ENCODE measurements at regions not wholly inside any gene's neighbourhood (a gene's known extent, or its start where the extent isn't known, plus 50 kb on each side); places are given as distances from the start of the nearest gene placed in this dataset.
A peak's percentile ranks its signal among the peaks of the same experiment; 100 is the strongest.

DNA sequence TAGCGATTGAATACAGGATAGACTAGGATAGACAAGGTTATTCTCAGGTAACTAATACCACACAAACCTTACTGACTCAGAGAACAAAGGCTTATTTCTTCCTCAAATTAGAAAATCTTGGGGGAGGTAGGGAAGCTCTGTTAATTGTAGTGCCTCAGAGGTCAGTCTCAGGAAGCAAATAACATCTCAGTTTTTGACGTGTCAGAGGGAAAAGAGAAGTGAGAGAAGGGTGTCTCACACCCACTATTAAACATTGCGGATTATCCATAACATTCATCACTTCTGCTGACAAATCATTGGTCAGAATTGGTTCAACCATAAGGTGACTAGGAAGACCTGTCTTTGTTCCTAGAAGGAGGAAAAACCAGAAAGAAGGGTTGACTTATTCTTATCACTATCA is 579.4 kb upstream of the MIR17HG start:
- in situ Hi-C loops (cut with MboI; ENCODE audit: low pct_unique_long_range_greater_than_20kb in 2 of 9, low sequenced_read_pairs in 9 of 9, unreplicated experiment in 9 of 9), result no loop called here
- 16 to 100% (median 94%) methylated on average over 1 to 3 of the region's 3 CpGs; no CpG with 5 or more reads in 1 of the 10 experiments for WGBS, 10 experiments
- Histone ChIP-seq H3K4me1 (replicated peaks in 1 of 2) (peaks cover 5% of the 10 kb centered on the region in 2 donors), H3K27ac (no peak overlapping the region), H3K4me3 (no peak overlapping the region)
- ATAC-seq (replicated peaks in 6 of 8), result no peak

DNA sequence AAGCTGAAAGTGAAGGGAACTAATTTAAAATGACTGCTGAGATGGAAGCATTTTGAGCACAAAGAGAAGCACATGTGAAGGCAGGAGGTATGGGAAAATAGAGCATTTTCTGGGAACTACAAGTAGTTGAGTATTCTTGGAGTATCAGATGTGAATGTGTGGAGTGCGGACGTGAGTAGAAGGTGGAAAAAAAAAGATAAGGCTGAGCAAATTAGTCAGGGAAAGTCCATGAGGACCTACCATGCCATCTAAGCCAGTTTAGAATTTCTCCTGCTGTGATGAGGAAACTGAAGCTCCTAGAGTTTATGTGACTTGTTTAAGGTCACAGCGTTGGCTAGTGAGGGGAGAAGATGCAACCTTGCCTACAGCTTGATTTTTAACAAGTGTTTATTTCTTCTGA is 578.1 kb upstream of the MIR17HG start:
- no peak overlapping the region for H3K4me3 ChIP-seq
- H3K27ac ChIP-seq, result no peak overlapping the region
- peaks cover 0 to 15% of the 10 kb centered on the region in 2 donors for H3K4me1 ChIP-seq (replicated peaks in 1 of 2)
- ATAC-seq (replicated peaks in 6 of 8), result no peak
- in situ Hi-C loops (cut with MboI; ENCODE audit: low pct_unique_long_range_greater_than_20kb in 2 of 9, low sequenced_read_pairs in 9 of 9, unreplicated experiment in 9 of 9), result no loop called here
- 0 to 100% (median 84%) methylated on average over 1 to 3 of the region's 3 CpGs; no CpG with 5 or more reads in 2 of the 10 experiments for WGBS, 10 experiments

DNA sequence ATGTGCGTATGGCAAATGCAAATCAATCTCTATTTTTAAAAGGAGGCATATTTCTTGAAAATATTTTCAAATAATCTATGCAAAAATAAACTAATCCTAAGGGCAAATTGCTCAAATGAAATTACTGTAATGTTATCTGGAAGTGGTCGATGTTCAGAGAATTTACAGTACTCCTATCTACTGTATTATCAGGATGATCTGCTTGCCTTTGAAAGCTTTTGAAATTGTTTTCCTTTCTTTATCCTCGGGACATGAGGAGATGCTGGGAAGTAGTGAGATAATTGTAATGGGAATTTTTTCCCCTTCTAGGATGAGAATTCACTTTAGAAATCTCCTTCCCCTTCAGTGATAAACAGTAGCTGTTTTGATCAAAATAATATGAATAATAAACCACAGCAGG is 577.2 kb upstream of the MIR17HG start:
- 10 to 100% (median 57%) methylated on average over 1 to 3 of the region's 3 CpGs for WGBS, 10 experiments

DNA sequence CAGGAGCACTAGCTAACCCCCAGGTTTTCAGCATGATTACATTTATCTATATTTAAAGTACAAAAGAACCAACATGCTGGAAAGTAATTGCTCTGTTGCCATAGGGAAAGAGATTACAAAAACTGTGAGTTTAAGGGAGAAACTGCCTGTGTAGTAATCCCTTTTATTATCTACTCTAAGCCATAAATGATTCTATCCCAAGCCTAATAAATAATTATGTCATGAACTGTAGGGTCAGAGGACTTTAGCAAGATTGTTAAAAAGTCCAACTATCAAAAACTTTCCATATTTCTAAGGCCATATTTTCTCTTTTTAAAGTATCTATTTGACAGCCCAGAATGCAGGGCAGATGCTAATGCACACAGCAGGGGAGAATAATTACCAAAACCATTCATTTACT is 573.8 kb upstream of the MIR17HG start:
- H3K4me1 ChIP-seq (replicated peaks in 1 of 2), result peaks cover 0 to 15% of the 10 kb centered on the region in 2 donors
- H3K4me3 ChIP-seq, result no peak overlapping the region
- in situ Hi-C loops (cut with MboI; ENCODE audit: low pct_unique_long_range_greater_than_20kb in 2 of 9, low sequenced_read_pairs in 9 of 9, unreplicated experiment in 9 of 9), result no loop called here
- no peak for ATAC-seq (replicated peaks in 6 of 8)
- no peak overlapping the region for H3K27ac ChIP-seq

More for the DNA sequence above, 577.2 kb upstream of the MIR17HG start:
- H3K4me3 ChIP-seq, result no peak overlapping the region
- H3K4me1 ChIP-seq (replicated peaks in 1 of 2), result peaks cover 0 to 15% of the 10 kb centered on the region in 2 donors
- in situ Hi-C loops (cut with MboI; ENCODE audit: low pct_unique_long_range_greater_than_20kb in 2 of 9, low sequenced_read_pairs in 9 of 9, unreplicated experiment in 9 of 9), result no loop called here
- no peak for ATAC-seq (replicated peaks in 6 of 8)
- H3K27ac ChIP-seq, result no peak overlapping the region

DNA sequence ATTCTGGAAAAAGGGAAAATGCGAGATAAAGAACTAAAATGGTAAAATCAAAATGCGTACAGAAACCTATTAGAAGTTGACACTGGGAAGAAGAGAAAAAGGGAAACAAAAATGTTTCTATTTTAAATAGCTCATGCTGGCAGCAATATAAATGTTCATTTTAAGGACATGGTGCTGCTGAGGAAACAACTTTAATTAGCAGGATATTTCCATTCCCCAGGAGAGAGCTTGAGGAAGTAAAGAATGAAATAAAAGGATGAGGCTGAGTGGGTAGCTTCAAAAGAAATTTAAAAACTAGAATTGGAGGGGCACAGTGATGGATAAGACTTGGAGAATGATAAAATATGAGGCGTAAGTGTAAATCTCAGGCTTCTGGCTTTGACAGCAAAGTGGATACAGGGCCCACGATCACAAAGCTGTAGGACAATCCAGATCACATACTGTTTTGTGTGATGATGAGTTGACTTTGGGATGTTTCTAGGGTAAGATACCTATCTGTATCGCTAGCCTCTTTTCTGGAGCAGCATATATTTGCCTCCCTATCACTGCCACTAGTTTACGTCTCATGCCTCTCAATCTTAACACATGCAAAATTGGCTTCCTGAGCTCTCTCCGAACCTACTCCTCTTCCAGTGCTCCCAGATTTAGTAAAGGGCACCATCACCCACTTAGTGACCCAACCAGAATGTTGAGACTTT is 571.3 kb upstream of the MIR17HG start:
- WGBS, 10 experiments, result 55 to 100% (median 94%) methylated on average over 1 to 7 of the region's 7 CpGs
- no peak for ATAC-seq (replicated peaks in 6 of 8)
- no peak overlapping the region for H3K4me3 ChIP-seq
- H3K27ac ChIP-seq, result no peak overlapping the region
- in situ Hi-C loops (cut with MboI; ENCODE audit: low pct_unique_long_range_greater_than_20kb in 2 of 9, low sequenced_read_pairs in 9 of 9, unreplicated experiment in 9 of 9), result no loop called here
- H3K4me1 ChIP-seq (replicated peaks in 1 of 2), result peaks cover 0 to 15% of the 10 kb centered on the region in 2 donors

DNA sequence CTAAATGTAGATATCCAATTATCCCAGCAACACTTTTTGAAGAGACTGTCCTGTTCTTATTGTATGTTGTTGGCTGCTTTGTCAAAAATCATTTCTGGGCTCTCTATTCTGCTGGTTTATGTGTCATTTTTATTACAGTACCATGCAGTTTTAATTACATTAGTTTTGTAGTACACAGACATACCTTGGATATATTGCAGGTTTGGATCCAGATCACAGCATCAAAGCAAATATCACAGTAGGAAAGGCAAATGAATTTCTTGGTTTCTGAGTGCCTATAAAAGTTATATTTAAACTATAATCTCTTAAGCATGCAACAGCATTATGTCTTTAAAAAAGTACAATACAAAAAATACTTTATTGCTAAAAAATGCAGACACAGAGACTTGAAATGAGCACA is 564.2 kb upstream of the MIR17HG start:
- no peak overlapping the region for H3K27ac ChIP-seq
- in situ Hi-C loops (cut with MboI; ENCODE audit: low pct_unique_long_range_greater_than_20kb in 2 of 9, low sequenced_read_pairs in 9 of 9, unreplicated experiment in 9 of 9), result no loop called here

DNA sequence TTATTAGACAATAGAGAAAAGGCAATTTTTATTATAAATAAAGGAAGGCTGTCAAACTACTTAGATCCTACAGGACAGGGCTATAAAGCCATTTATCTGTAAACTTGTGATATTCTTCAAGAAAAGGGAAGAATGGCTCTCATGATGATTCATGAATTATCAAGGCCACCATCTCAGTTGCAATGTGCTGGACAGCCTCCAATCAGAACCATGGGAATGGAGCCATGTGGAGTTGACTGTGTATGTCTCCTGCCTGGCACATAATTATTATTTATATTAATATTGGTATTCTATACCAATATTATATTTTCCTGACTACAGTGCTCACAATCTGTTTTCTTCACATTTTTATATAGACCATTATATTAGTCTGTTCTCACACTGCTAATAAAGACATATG is 560.5 kb upstream of the MIR17HG start:
- Histone ChIP-seq H3K27ac (no peak overlapping the region), H3K4me3 (no peak overlapping the region), H3K4me1 (replicated peaks in 1 of 2) (no peaks in the 10 kb centered on the region)
- in situ Hi-C loops (cut with MboI; ENCODE audit: low pct_unique_long_range_greater_than_20kb in 2 of 9, low sequenced_read_pairs in 9 of 9, unreplicated experiment in 9 of 9), result no loop called here
- ATAC-seq (replicated peaks in 6 of 8), result no peak

More for the DNA sequence above, 564.2 kb upstream of the MIR17HG start:
- no peak overlapping the region for H3K4me3 ChIP-seq
- no peak for ATAC-seq (replicated peaks in 6 of 8)
- H3K4me1 ChIP-seq (replicated peaks in 1 of 2), result no peaks in the 10 kb centered on the region

DNA sequence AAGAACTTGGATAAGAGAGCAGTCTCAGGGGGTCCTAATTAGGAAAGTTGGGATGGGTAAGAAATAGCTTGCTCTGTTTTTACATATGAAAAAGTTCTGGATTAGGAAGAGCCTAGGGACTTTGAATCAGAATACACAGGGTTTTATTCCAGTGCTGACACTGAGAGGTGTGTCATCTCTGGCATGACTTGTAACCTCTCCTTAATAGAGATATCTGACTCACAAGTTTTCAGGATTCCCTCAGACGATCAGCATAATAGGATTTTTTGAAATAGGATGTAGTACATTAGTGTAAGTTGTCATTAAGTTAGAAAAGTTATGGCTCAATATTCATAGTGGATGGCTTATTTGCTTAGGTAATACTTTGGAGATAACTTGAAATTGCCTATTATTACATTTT is 555.2 kb upstream of the MIR17HG start:
- Histone ChIP-seq H3K4me3 (no peak overlapping the region), H3K4me1 (replicated peaks in 1 of 2) (no peaks in the 10 kb centered on the region), H3K27ac (no peak overlapping the region)
- in situ Hi-C loops (cut with MboI; ENCODE audit: low pct_unique_long_range_greater_than_20kb in 2 of 9, low sequenced_read_pairs in 9 of 9, unreplicated experiment in 9 of 9), result no loop called here
- 9 to 50% (median 33%) methylated on average over 1 of the region's 1 CpG; no CpG with 5 or more reads in 5 of the 10 experiments for WGBS, 10 experiments
- peak in 2 of 8 experiments; percentile 93 to 94 for ATAC-seq (replicated peaks in 6 of 8)

DNA sequence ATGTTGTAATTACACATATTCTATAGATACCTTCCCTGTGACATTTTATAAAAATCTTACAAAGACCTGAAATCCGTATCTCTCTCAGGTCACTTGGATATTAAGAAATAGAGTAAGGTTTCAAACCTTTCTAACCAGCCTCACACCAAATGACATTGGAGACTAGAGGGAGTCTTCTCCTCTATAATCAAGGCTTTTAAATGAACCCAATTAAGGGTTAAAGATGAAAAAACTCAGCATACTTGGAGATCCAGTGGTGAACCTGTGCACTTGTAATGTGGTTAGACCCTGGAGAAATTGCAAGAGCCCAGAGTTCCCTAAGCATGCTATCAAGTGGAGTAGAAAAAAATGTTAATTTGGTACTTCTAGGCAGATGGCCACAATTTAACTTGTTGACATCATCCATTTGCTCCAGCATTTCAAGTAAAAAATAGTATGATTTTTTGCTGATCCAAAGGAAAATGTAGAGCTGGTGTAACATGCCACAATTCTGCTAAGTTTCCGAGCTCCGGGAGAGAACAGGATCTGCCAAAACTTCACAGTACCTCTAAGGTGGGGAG is 554.1 kb upstream of the MIR17HG start:
- ATAC-seq (replicated peaks in 6 of 8), result no peak
- Histone ChIP-seq H3K4me3 (no peak overlapping the region), H3K4me1 (replicated peaks in 1 of 2) (no peaks in the 10 kb centered on the region), H3K27ac (no peak overlapping the region)
- 0 to 100% (median 85%) methylated on average over 1 to 3 of the region's 3 CpGs for WGBS, 10 experiments
- in situ Hi-C loops (cut with MboI; ENCODE audit: low pct_unique_long_range_greater_than_20kb in 2 of 9, low sequenced_read_pairs in 9 of 9, unreplicated experiment in 9 of 9), result no loop called here

DNA sequence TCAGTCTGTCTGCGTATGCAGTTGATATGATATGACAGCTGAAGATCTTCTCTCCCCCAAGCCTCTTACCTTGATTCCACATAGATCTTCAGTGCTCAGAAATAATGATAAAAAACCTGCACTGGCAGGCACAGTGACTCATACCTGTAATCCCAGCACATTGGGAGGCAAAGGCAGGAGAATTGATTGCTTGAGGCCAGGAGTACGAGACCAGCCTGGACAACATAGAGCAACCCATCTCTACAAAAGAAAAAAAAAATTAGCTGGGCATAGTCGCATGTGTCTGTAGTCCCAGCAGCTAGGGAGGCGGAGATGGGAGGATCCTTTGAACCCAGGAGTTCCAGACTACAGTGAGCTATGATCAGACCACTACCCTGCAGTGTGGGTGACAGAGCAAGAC is 551.0 kb upstream of the MIR17HG start:
- ATAC-seq (replicated peaks in 6 of 8), result peak in 2 of 8 experiments; percentile 10 to 61
- Histone ChIP-seq H3K4me3 (no peak overlapping the region), H3K4me1 (replicated peaks in 1 of 2) (no peaks in the 10 kb centered on the region), H3K27ac (no peak overlapping the region)
- in situ Hi-C loops (cut with MboI; ENCODE audit: low pct_unique_long_range_greater_than_20kb in 2 of 9, low sequenced_read_pairs in 9 of 9, unreplicated experiment in 9 of 9), result no loop called here
- 50 to 100% (median 80%) methylated on average over 1 to 4 of the region's 4 CpGs for WGBS, 10 experiments

DNA sequence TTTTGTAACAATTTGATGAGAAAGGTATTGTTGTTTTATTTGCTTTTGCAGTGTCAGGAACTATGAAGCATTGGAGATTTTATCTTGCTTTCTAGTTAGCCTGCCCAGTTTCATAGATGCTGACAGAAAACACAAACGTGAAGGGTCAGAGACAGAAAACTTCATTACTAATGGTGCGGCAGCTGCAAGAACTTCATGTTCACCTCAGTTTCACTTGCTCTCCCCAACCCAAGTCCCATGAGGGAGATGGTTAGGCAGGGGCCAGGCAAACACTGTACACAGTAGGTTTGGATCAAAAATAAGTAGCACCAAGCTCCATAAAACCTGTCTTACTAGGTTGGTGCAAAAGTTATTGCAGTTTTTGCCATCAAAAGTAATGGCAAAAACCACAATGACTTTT is 550.2 kb upstream of the MIR17HG start:
- no peak overlapping the region for H3K27ac ChIP-seq
- WGBS, 10 experiments, result 75 to 100% (median 92%) methylated on average over 1 to 2 of the region's 2 CpGs; no CpG with 5 or more reads in 3 of the 10 experiments
- H3K4me3 ChIP-seq, result no peak overlapping the region
- H3K4me1 ChIP-seq (replicated peaks in 1 of 2), result no peaks in the 10 kb centered on the region
- in situ Hi-C loops (cut with MboI; ENCODE audit: low pct_unique_long_range_greater_than_20kb in 2 of 9, low sequenced_read_pairs in 9 of 9, unreplicated experiment in 9 of 9), result no loop called here
- ATAC-seq (replicated peaks in 6 of 8), result no peak

DNA sequence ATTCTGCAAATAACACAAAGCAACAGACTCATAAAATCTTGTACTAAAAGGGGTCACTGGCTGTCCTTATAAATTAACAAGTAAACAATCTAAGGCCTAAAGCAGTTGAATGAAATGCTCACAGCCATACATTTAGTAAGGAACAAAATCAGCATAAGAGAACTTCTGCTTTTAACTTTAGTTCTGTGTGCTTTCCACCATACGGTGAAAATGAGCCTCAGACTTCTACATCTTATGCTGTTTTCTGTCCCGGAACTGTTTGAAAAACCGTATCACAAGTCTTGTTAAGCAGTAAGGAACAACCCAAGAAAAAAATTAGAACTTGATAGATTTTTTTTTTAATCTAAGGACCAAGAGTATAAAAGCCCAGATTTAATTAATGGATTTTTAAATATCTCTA is 549.1 kb upstream of the MIR17HG start:
- 7 to 100% (median 85%) methylated on average over 2 to 3 of the region's 3 CpGs for WGBS, 10 experiments
- no peak for ATAC-seq (replicated peaks in 6 of 8)
- H3K27ac ChIP-seq, result no peak overlapping the region
- in situ Hi-C loops (cut with MboI; ENCODE audit: low pct_unique_long_range_greater_than_20kb in 2 of 9, low sequenced_read_pairs in 9 of 9, unreplicated experiment in 9 of 9), result no loop called here
- H3K4me1 ChIP-seq (replicated peaks in 1 of 2), result no peaks in the 10 kb centered on the region
- no peak overlapping the region for H3K4me3 ChIP-seq

DNA sequence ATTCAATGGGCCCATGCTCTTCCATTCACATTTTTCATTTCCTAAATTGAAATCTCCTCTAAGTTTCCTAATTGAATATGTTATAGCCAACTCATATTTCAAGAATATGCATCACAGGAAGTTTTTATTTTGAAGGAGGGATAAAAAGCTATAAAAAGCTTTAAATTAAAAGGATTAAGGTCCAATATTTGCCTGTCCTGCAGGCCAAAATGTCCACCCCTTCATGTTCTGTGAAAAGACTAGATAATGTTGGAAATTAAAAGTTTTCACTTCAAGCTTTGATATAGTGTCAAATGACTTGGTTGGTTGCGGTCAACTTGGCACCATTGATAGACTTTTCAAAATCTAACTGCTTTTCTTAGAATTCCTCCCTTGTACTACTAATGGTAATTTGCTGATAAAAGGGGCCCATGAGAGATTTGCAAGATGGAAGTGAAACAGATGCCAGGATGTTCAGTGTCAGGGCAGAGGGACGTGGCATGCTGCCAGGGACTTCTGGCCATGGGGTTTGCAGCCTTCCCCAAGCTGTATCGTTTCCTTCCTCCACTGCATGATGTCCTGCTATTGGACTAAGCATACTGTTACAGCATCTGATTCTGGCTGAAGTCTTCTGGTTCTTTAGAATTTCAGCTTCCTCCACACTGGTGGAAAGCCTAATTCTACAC is 547.3 kb upstream of the MIR17HG start:
- Histone ChIP-seq H3K27ac (no peak overlapping the region), H3K4me3 (no peak overlapping the region), H3K4me1 (replicated peaks in 1 of 2) (peaks cover 0 to 2% of the 10 kb centered on the region in 2 donors)
- ATAC-seq (replicated peaks in 6 of 8), result no peak
- WGBS, 10 experiments, result 0 to 80% (median 17%) methylated on average over 1 to 2 of the region's 3 CpGs; no CpG with 5 or more reads in 1 of the 10 experiments
- in situ Hi-C loops (cut with MboI; ENCODE audit: low pct_unique_long_range_greater_than_20kb in 2 of 9, low sequenced_read_pairs in 9 of 9, unreplicated experiment in 9 of 9), result no loop called here

DNA sequence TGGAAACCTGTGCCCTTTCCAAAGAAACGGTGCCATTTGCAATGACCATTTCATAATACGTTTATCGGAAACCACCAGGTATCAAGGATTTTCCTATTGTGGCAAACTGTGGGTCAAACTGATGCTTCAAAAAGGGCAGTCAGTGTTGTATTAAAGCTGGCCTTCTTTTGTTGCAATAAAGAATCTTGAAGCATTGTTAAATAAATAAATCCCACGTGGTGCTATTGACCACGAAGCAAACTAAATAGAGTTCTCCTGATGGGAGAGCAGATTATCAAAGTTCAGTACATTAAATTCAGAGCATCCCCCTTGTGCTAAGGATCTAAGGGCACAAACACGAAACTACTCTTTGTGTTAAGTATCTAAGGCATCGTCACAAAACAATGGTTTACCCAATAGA is 545.9 kb upstream of the MIR17HG start:
- no peak overlapping the region for H3K4me3 ChIP-seq
- H3K27ac ChIP-seq, result no peak overlapping the region
- peaks cover 0 to 2% of the 10 kb centered on the region in 2 donors for H3K4me1 ChIP-seq (replicated peaks in 1 of 2)
- no peak for ATAC-seq (replicated peaks in 6 of 8)
- 48 to 93% (median 72%) methylated on average over 4 to 7 of the region's 7 CpGs for WGBS, 10 experiments
- in situ Hi-C loops (cut with MboI; ENCODE audit: low pct_unique_long_range_greater_than_20kb in 2 of 9, low sequenced_read_pairs in 9 of 9, unreplicated experiment in 9 of 9), result no loop called here
